ENCODE measurements at regions not wholly inside any gene's neighbourhood (a gene's known extent, or its start where the extent isn't known, plus 50 kb on each side); places are given as distances from the start of the nearest gene placed in this dataset.
"Not testable (repeated sequence)": the region's sequence is repeated elsewhere in the genome, so short reads cannot be mapped to it uniquely, and the experiment has no call there.

DNA sequence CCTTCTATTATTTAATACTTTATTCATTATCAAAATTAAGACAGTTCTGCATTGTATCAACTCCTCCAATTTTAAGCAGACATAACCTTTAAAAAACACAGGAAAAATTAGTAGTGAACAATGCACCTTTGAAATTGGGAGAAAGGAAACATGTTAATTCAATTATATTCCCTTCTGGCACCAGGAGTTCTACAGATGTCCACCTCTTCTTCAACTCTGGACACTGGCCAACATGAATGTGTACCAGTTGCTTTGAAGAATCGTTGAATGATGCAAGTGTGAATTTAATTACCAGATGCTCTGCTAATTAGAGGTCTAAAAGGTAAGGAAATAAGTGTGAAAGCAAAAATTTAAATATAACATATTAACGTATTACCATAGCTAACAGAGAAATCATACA lies 206.7 kb upstream of the IGFBP3 start:
- intact Hi-C loops (cut with micrococcal nuclease): no loop called here

GRCh38 chr7:46126675-46127300 lies 205.7 kb upstream of the IGFBP3 start:
- intact Hi-C loops (cut with micrococcal nuclease): no loop called here

DNA sequence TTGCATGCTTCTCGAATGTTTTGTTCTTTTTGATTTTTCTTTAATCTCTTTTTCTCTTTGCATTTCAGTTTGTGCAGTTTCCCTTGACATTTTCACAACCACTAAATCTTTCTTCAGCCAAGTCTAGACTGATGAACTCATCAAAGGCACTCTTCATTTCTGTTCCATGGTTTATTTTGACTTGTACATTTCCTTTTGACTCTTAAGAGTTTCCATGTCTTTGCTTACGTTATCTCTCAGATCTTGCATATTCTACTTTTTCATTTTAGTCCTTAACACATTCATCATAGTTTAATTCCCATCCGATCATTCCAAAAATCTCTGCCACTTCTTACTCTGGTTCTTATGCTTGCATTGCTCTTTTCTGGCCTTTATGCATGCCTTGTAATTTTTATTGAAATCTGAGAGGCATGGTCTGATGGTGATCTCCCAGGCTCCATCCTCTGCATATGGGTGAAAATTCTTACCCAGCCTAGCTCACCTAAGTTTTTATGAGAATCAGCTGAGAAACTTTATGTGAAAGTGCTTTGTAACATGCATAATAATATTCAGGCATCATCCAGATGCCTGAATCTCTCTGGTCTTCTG lies 202.8 kb upstream of the IGFBP3 start:
- intact Hi-C loops (cut with micrococcal nuclease): no loop called here

DNA sequence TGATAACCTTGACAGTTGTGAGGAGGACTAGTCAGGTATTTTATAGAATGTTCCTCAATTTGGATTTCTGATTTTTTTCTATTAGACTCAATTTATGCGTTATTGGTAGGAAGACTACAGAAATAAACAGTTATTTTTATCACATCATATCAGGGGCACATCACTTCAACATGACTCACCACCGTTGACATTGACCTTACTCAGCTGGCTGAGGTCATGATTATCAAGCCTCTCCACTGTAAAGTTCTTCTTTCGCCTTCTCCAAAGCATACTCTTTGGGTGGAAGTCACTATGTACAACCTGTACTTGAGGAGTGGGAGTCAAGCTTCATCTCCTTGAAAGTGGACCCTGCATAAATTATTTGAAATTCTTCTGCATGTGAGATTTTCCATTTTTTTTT lies 194.3 kb upstream of the IGFBP3 start:
- intact Hi-C loops (cut with micrococcal nuclease): no loop called here

DNA sequence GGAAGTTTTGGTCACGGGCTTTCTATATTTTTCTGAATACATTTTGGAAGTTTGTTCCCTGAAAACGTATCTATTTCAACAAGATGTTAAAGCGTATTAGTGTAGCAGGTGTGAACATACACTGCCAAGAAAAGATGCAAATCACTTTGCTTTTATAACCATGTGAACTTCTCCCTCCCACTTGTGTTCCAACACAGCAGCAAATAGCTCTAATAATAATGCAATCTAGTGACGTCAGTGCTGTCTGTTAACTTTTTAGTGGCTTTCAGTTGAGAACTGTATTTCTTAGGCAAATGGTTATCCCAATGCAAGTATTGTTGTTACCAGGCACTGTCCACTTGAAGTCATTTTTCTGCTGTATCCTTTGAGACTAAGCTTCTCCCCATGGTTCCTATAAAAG lies 188.4 kb upstream of the IGFBP3 start:
- intact Hi-C loops (cut with micrococcal nuclease): no loop called here

- intact Hi-C loops (cut with micrococcal nuclease): no loop called here
These were observed 187.2 kb upstream of the IGFBP3 start for GRCh38 chr7:46108272-46108671.

GRCh38 chr7:46107610-46108217 lies 186.6 kb upstream of the IGFBP3 start:
- intact Hi-C loops (cut with micrococcal nuclease): no loop called here

- intact Hi-C loops (cut with micrococcal nuclease): no loop called here
These were observed 179.4 kb upstream of the IGFBP3 start for GRCh38 chr7:46100521-46100920.

- intact Hi-C loops (cut with micrococcal nuclease): no loop called here
These were observed 178.0 kb upstream of the IGFBP3 start for GRCh38 chr7:46099076-46099475.

- intact Hi-C loops (cut with micrococcal nuclease): no loop called here
These were observed 170.0 kb upstream of the IGFBP3 start for GRCh38 chr7:46091071-46091470.

DNA sequence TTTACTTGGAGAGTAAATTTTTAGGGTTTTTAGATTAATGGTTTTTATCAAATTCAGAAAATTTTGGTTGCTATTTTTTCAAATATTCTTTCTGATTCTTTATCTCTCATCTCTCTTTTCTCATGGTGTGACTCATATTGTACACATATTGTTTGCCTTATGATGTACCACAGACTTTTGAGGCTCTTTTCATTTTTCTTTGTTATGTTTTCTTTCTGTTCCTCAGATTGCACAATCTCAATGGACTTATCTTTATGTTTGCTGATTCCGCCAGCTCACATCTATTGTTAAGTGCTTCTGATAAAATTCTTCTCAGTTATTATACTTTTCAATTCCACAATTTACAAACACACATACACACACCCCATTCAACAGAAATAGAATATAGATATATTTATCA lies 168.2 kb upstream of the IGFBP3 start:
- intact Hi-C loops (cut with micrococcal nuclease): no loop called here

GRCh38 chr7:46088486-46088885 lies 167.4 kb upstream of the IGFBP3 start:
- intact Hi-C loops (cut with micrococcal nuclease): not testable (repeated sequence)

DNA sequence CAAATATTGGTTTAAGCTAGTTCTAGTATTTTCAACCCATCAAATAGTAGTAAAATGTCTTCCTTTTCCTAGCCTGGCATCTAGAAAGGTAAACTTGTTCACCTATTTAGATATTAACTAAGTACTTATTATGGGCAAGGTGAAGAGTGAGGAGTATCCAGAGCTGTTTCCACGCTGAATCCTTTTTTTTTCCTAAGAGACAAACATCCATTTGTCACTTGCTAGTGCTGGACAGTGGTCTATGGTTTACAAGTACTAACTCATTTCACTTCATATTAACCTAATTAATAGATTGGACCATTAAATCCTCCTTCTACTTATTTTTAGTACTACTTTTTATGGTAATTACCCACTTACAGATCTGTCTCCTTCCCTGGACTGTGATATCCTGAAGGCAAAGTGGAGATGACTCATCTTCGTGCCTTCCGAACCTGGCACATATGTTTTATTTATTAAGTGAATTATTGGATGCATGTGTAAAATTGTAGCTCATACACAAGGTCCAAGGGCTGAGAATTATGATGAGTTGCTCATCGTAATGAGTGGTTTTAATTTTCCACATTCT lies 159.6 kb upstream of the IGFBP3 start:
- intact Hi-C loops (cut with micrococcal nuclease): no loop called here

- intact Hi-C loops (cut with micrococcal nuclease): no loop called here
These were observed 158.3 kb upstream of the IGFBP3 start for GRCh38 chr7:46079421-46079820.

DNA sequence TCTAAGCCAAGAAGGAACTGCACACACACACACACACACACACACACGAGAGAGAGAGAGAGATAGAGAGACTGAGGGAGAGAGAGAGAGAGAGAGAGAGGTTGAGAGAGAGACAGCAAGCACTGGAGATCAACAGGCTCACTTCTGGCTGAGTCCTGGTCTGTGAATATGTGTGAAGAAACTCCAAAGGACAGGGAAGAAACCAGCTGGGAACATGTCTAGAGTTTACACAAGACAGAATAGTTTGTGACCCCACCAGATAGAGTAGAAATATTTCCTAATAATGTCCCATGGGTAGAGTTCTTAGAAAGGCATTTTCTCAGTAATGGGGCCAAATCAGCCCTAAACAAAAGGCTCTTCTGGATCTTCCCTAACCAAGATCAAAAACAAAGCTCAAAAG lies 155.5 kb upstream of the IGFBP3 start:
- intact Hi-C loops (cut with micrococcal nuclease): no loop called here

DNA sequence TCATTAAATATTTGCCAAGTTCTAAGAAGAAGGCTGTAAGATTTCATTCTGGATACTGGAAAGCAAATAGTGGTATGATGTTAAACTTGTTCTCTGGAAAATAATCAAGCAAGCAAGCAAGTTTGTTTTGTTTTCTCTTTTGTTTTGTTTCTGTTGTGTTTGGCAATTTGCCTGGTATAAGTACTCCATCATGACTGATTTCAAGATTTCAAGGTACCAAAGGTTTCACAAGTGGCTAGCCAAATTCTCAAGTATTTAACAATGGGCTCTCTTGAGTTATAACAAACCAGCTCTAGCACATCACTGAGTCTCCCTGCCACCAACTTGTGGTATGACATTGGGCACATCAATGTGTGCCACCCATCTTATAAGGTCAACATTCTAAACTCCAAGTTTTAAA lies 151.7 kb upstream of the IGFBP3 start:
- intact Hi-C loops (cut with micrococcal nuclease): no loop called here

DNA sequence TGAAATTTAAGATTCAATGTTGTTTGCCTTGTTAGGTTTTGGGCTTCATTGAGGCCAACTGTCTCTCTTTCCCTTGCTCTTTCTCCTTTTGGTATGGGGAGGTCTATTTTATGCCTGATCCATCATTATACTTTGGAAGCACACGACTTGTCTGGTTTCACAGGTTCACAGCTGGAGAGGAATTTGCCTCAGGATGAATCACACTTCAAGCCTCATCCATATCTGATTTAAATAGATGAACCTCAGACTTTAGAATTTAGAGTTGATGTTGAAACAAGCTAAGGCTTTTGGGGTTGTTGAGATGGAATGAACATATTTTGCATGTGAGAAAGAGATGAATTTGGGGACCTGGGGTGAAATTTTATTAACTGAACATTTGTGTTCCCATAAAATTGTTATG lies 150.5 kb upstream of the IGFBP3 start:
- intact Hi-C loops (cut with micrococcal nuclease): no loop called here

DNA sequence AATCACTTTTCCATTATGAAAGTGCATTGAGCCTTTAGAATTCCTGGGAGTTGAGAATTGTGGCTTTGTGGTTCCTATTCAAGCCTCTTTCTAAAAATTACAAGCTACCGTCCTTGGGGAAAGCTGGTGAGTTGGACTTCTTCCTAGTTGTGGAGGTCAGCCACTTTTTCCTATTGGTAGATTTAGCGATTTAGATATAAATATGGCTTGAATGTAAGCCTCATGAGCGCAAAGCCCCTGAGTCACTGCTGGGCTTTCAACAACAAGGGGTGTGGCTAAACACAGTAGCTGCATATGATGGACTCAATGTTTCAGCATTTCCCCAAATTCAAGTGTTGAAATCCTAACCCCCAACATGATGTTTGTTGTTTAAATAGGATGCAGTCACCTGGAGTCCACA lies 150.0 kb upstream of the IGFBP3 start:
- intact Hi-C loops (cut with micrococcal nuclease): no loop called here

DNA sequence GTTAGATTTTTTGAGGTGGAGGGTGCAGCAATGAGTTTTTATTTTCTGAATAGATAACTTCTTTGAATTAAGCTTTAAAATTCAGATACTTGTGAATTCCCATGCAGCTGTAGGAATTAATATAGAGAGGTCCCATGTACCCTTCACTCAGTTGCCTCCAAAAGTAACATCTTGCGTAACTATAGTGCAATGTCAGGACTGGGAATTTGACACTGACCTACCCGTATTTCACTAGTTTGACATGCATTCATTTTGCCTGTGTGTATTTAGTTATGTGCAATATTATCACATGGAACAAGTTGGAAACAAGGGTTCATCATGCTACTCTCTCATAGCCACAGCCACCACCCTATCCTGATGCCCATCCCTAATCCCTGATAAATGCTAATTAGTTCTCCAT lies 147.1 kb upstream of the IGFBP3 start:
- intact Hi-C loops (cut with micrococcal nuclease): no loop called here

GRCh38 chr7:46059308-46060020 lies 138.4 kb upstream of the IGFBP3 start:
- intact Hi-C loops (cut with micrococcal nuclease): no loop called here

GRCh38 chr7:46058086-46058823 lies 137.2 kb upstream of the IGFBP3 start:
- intact Hi-C loops (cut with micrococcal nuclease): no loop called here

DNA sequence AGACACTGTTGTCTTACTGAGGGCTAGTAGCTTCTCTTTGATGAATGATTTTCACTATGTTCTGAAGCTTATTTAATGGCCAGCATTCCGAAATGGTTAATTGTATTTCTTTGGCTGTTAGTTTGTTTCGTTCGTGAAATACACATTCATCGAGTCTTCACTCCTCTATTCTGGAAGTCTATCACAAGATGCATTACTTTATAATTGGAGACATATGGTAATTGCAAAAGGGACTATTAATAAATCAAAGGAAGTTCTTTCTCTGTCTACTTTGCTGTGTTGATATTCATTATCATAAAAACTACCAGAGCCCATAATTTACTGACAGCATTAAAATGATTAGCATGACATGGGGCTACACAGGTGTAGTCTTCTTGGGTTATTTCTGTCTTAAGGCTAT lies 133.8 kb upstream of the IGFBP3 start:
- intact Hi-C loops (cut with micrococcal nuclease): no loop called here

Data from T-helper 2 cell treated with Interferon-gamma antibody and Interleukin-4, amounts not matched to agents 100 ng/mL and 5 ng/mL, for 36 hours (primary cell).